ENCODE measurements at regions not wholly inside any gene's neighbourhood (a gene's known extent, or its start where the extent isn't known, plus 50 kb on each side); places are given as distances from the start of the nearest gene placed in this dataset.

DNA sequence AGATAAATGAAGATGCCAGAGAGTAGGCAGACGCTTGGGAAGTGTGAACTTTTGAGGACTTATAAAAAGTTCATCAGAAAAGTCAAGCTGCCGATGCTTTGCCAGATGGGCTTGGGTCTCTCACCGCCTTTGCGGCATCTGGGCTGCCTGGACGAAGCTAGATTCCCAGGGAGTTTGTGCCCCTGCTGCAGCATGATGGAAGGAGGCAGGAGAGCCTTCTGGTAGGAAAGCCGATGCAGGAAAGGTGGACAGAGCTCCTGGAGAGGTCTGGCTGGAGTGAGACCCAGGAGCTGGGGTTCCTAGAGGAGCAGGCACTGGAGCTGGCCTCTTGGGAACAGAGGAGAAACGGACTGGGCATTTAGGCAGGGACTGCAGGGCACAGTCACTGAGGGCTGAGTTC is 51.9 kb upstream of the ATP2B2 start (continued):
- TF ChIP-seq, protein P1, sequence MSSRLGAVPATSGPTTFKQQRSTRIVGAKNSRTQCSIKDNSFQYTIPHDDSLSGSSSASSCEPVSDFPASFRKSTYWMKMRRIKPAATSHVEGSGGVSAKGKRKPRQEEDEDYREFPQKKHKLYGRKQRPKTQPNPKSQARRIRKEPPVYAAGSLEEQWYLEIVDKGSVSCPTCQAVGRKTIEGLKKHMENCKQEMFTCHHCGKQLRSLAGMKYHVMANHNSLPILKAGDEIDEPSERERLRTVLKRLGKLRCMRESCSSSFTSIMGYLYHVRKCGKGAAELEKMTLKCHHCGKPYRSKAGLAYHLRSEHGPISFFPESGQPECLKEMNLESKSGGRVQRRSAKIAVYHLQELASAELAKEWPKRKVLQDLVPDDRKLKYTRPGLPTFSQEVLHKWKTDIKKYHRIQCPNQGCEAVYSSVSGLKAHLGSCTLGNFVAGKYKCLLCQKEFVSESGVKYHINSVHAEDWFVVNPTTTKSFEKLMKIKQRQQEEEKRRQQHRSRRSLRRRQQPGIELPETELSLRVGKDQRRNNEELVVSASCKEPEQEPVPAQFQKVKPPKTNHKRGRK (CRISPR knock-in tag; IDR thresholded peaks at IDR 0.05; ENCODE audit: borderline replicate concordance), result no peak
- TF ChIP-seq, protein P2, sequence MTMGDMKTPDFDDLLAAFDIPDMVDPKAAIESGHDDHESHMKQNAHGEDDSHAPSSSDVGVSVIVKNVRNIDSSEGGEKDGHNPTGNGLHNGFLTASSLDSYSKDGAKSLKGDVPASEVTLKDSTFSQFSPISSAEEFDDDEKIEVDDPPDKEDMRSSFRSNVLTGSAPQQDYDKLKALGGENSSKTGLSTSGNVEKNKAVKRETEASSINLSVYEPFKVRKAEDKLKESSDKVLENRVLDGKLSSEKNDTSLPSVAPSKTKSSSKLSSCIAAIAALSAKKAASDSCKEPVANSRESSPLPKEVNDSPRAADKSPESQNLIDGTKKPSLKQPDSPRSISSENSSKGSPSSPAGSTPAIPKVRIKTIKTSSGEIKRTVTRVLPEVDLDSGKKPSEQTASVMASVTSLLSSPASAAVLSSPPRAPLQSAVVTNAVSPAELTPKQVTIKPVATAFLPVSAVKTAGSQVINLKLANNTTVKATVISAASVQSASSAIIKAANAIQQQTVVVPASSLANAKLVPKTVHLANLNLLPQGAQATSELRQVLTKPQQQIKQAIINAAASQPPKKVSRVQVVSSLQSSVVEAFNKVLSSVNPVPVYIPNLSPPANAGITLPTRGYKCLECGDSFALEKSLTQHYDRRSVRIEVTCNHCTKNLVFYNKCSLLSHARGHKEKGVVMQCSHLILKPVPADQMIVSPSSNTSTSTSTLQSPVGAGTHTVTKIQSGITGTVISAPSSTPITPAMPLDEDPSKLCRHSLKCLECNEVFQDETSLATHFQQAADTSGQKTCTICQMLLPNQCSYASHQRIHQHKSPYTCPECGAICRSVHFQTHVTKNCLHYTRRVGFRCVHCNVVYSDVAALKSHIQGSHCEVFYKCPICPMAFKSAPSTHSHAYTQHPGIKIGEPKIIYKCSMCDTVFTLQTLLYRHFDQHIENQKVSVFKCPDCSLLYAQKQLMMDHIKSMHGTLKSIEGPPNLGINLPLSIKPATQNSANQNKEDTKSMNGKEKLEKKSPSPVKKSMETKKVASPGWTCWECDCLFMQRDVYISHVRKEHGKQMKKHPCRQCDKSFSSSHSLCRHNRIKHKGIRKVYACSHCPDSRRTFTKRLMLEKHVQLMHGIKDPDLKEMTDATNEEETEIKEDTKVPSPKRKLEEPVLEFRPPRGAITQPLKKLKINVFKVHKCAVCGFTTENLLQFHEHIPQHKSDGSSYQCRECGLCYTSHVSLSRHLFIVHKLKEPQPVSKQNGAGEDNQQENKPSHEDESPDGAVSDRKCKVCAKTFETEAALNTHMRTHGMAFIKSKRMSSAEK (CRISPR knock-in tag; IDR thresholded peaks at IDR 0.05; ENCODE audit: borderline replicate concordance), result no peak
- TF ChIP-seq ZNF416 (CRISPR knock-in tag; IDR thresholded peaks at IDR 0.05), result no peak

DNA sequence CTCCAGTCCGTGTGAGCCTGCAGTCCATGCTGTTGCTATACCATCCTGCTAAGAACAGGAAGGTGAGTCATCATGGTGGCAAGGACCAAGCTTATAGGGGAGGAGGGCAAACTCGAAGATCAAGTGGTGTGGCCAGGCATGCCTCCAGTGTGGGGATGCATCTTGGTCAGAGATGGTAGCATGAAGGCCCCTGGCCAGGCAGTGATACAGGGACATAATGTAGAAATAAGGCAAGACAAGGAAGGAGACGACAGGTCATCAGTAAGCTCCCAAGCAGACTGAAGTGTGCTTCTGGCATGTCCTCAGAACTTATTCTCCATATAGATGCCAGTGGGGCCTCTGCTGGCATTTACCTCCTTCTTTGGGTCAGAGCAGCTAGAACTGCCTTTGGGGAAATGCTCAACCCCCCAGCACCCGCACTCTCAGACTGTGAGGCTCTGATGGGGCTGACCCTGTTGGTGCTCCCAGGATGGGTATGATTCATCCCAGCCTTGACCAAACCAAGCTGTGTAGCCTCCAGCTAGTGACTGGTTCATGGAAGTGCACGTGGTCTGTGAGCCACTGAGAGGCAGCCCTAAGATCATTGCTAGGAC is 52.5 kb upstream of the ATP2B2 start:
- ChIA-PET POLR2A (no interaction called here), CTCF (no interaction called here)
- Mint-ChIP-seq H3K36me3 (no peaks in the 10 kb centered on the region), H3K4me3 (no peak overlapping the region), H3K4me1 (peaks cover 7% of the 10 kb centered on the region; the same call in 1 of the 2 replicates), H3K9me3 (no peaks in the 10 kb centered on the region), H3K27me3 (ENCODE audit: low read depth) (peaks cover 7% of the 10 kb centered on the region; the same call in 1 of the 2 replicates), H3K27ac (no peak overlapping the region)
- TF ChIP-seq, protein P3, sequence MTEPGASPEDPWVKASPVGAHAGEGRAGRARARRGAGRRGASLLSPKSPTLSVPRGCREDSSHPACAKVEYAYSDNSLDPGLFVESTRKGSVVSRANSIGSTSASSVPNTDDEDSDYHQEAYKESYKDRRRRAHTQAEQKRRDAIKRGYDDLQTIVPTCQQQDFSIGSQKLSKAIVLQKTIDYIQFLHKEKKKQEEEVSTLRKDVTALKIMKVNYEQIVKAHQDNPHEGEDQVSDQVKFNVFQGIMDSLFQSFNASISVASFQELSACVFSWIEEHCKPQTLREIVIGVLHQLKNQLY (CRISPR knock-in tag; IDR thresholded peaks at IDR 0.05), result no peak
- TF ChIP-seq HMGA2 (CRISPR knock-in tag; IDR thresholded peaks at IDR 0.05), result no peak
- no peak for TF ChIP-seq ZNF138 (CRISPR knock-in tag; conservative IDR thresholded peaks at IDR 0.05)
- no peak for TF ChIP-seq EMX1 (CRISPR knock-in tag; IDR thresholded peaks at IDR 0.05)
- TF ChIP-seq JUN (CRISPR knock-in tag; IDR thresholded peaks at IDR 0.05), result no peak
- TF ChIP-seq, protein P4, sequence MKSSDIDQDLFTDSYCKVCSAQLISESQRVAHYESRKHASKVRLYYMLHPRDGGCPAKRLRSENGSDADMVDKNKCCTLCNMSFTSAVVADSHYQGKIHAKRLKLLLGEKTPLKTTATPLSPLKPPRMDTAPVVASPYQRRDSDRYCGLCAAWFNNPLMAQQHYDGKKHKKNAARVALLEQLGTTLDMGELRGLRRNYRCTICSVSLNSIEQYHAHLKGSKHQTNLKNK (CRISPR knock-in tag; IDR thresholded peaks at IDR 0.05), result no peak
- TF ChIP-seq, protein P5, sequence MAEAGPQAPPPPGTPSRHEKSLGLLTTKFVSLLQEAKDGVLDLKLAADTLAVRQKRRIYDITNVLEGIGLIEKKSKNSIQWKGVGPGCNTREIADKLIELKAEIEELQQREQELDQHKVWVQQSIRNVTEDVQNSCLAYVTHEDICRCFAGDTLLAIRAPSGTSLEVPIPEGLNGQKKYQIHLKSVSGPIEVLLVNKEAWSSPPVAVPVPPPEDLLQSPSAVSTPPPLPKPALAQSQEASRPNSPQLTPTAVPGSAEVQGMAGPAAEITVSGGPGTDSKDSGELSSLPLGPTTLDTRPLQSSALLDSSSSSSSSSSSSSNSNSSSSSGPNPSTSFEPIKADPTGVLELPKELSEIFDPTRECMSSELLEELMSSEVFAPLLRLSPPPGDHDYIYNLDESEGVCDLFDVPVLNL (CRISPR knock-in tag; IDR thresholded peaks at IDR 0.05; ENCODE audit: borderline replicate concordance, low read depth), result no peak
- TF ChIP-seq, protein P6, sequence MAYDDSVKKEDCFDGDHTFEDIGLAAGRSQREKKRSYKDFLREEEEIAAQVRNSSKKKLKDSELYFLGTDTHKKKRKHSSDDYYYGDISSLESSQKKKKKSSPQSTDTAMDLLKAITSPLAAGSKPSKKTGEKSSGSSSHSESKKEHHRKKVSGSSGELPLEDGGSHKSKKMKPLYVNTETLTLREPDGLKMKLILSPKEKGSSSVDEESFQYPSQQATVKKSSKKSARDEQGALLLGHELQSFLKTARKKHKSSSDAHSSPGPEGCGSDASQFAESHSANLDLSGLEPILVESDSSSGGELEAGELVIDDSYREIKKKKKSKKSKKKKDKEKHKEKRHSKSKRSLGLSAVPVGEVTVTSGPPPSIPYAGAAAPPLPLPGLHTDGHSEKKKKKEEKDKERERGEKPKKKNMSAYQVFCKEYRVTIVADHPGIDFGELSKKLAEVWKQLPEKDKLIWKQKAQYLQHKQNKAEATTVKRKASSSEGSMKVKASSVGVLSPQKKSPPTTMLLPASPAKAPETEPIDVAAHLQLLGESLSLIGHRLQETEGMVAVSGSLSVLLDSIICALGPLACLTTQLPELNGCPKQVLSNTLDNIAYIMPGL (CRISPR knock-in tag; IDR thresholded peaks at IDR 0.05), result no peak
- TF ChIP-seq ESRRA (CRISPR knock-in tag; IDR thresholded peaks at IDR 0.05; ENCODE audit: borderline replicate concordance), result no peak
- TF ChIP-seq, protein P7, sequence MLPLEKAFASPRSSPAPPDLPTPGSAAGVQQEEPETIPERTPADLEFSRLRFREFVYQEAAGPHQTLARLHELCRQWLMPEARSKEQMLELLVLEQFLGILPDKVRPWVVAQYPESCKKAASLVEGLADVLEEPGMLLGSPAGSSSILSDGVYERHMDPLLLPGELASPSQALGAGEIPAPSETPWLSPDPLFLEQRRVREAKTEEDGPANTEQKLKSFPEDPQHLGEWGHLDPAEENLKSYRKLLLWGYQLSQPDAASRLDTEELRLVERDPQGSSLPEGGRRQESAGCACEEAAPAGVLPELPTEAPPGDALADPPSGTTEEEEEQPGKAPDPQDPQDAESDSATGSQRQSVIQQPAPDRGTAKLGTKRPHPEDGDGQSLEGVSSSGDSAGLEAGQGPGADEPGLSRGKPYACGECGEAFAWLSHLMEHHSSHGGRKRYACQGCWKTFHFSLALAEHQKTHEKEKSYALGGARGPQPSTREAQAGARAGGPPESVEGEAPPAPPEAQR (CRISPR knock-in tag; IDR thresholded peaks at IDR 0.05), result no peak
- TF ChIP-seq, protein P8, sequence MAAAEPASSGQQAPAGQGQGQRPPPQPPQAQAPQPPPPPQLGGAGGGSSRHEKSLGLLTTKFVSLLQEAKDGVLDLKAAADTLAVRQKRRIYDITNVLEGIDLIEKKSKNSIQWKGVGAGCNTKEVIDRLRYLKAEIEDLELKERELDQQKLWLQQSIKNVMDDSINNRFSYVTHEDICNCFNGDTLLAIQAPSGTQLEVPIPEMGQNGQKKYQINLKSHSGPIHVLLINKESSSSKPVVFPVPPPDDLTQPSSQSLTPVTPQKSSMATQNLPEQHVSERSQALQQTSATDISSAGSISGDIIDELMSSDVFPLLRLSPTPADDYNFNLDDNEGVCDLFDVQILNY (CRISPR knock-in tag; IDR thresholded peaks at IDR 0.05), result no peak
- TF ChIP-seq ELF4 (CRISPR knock-in tag; IDR thresholded peaks at IDR 0.05; ENCODE audit: low read depth), result no peak
- TF ChIP-seq, protein P9, sequence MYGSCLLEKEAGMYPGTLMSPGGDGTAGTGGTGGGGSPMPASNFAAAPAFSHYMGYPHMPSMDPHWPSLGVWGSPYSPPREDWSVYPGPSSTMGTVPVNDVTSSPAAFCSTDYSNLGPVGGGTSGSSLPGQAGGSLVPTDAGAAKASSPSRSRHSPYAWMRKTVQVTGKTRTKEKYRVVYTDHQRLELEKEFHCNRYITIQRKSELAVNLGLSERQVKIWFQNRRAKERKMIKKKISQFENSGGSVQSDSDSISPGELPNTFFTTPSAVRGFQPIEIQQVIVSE (CRISPR knock-in tag; IDR thresholded peaks at IDR 0.05; ENCODE audit: borderline replicate concordance), result no peak
- TF ChIP-seq, protein P10, sequence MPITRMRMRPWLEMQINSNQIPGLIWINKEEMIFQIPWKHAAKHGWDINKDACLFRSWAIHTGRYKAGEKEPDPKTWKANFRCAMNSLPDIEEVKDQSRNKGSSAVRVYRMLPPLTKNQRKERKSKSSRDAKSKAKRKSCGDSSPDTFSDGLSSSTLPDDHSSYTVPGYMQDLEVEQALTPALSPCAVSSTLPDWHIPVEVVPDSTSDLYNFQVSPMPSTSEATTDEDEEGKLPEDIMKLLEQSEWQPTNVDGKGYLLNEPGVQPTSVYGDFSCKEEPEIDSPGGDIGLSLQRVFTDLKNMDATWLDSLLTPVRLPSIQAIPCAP (CRISPR knock-in tag; IDR thresholded peaks at IDR 0.05), result no peak
- TF ChIP-seq SMAD4 (CRISPR knock-in tag; IDR thresholded peaks at IDR 0.05), result no peak
- no peak for TF ChIP-seq RORB (CRISPR knock-in tag; IDR thresholded peaks at IDR 0.05)
- no peak for TF ChIP-seq JAZF1 (CRISPR knock-in tag; IDR thresholded peaks at IDR 0.05)
- no peak for TF ChIP-seq SP1 (CRISPR knock-in tag; conservative IDR thresholded peaks at IDR 0.05)
- no peak for TF ChIP-seq NFATC4 (CRISPR knock-in tag; IDR thresholded peaks at IDR 0.05)
- TF ChIP-seq MXD4 (CRISPR knock-in tag; IDR thresholded peaks at IDR 0.05; ENCODE audit: borderline replicate concordance), result no peak
- DNase-seq (ENCODE audit: low spot score) (no peak), ATAC-seq (no peak)
